GM19395 (cell line): ENCODE measurements at regions not wholly inside any gene's neighbourhood (a gene's known extent, or its start where the extent isn't known, plus 50 kb on each side); places are given as distances from the start of the nearest gene placed in this dataset.
"Not testable (repeated sequence)": the region's sequence is repeated elsewhere in the genome, so short reads cannot be mapped to it uniquely, and the experiment has no call there.

Experiments
- ATAC-seq: cut with Tn5 transposase; IDR thresholded peaks from one replicate; pipeline ENCODE4 v1.9.1; 2021; ENCODE audit warnings: mild to moderate bottlenecking, moderate library complexity; ENCODE audit not compliant: unreplicated experiment

GRCh38 chr15:96170979-96171739 lies 159.3 kb upstream of the NR2F2 start:
- no peak for ATAC-seq

GRCh38 chr15:96171853-96172296 lies 158.6 kb upstream of the NR2F2 start:
- ATAC-seq = no peak

- no peak for ATAC-seq
Observed at GRCh38 chr15:96172417-96172816, 158.1 kb upstream of the NR2F2 start.

- ATAC-seq = no peak
Observed at GRCh38 chr15:96176831-96177230, 153.7 kb upstream of the NR2F2 start.

- ATAC-seq = no peak
Observed at GRCh38 chr15:96177279-96177678, 153.2 kb upstream of the NR2F2 start.

- no peak for ATAC-seq
Observed at GRCh38 chr15:96180087-96180748, 150.3 kb upstream of the NR2F2 start.

GRCh38 chr15:96181217-96181616 lies 149.3 kb upstream of the NR2F2 start:
- no peak for ATAC-seq

- no peak for ATAC-seq
Observed at GRCh38 chr15:96181873-96182301, 148.6 kb upstream of the NR2F2 start.

- no peak for ATAC-seq
Observed at GRCh38 chr15:96182736-96183513, 147.6 kb upstream of the NR2F2 start.

GRCh38 chr15:96183514-96183850 lies 147.0 kb upstream of the NR2F2 start:
- no peak for ATAC-seq

GRCh38 chr15:96183867-96184266 lies 146.6 kb upstream of the NR2F2 start:
- ATAC-seq = no peak

- no peak for ATAC-seq
Observed at GRCh38 chr15:96184297-96184696, 146.2 kb upstream of the NR2F2 start.

GRCh38 chr15:96186105-96186504 lies 144.4 kb upstream of the NR2F2 start:
- no peak for ATAC-seq

- ATAC-seq = no peak
Observed at GRCh38 chr15:96187341-96188305, 142.9 kb upstream of the NR2F2 start.

GRCh38 chr15:96197721-96198120 lies 132.8 kb upstream of the NR2F2 start:
- ATAC-seq = no peak

- ATAC-seq = no peak
Observed at GRCh38 chr15:96199111-96199510, 131.4 kb upstream of the NR2F2 start.

GRCh38 chr15:96200357-96200967 lies 130.0 kb upstream of the NR2F2 start:
- ATAC-seq = no peak

GRCh38 chr15:96201696-96202095 lies 128.8 kb upstream of the NR2F2 start:
- no peak for ATAC-seq

- not testable (repeated sequence) for ATAC-seq
Observed at GRCh38 chr15:96205588-96205987, 124.9 kb upstream of the NR2F2 start.

GRCh38 chr15:96207377-96208006 lies 123.0 kb upstream of the NR2F2 start:
- ATAC-seq = no peak
